HG03432 (cell line): ENCODE measurements at regions not wholly inside any gene's neighbourhood (a gene's known extent, or its start where the extent isn't known, plus 50 kb on each side); places are given as distances from the start of the nearest gene placed in this dataset.
A peak's percentile ranks its signal among the peaks of the same experiment; 100 is the strongest.

Experiments
- ATAC-seq: cut with Tn5 transposase; IDR thresholded peaks from one replicate; pipeline ENCODE4 v1.9.1; 2021; ENCODE audit warnings: mild to moderate bottlenecking, moderate library complexity; ENCODE audit not compliant: unreplicated experiment

DNA sequence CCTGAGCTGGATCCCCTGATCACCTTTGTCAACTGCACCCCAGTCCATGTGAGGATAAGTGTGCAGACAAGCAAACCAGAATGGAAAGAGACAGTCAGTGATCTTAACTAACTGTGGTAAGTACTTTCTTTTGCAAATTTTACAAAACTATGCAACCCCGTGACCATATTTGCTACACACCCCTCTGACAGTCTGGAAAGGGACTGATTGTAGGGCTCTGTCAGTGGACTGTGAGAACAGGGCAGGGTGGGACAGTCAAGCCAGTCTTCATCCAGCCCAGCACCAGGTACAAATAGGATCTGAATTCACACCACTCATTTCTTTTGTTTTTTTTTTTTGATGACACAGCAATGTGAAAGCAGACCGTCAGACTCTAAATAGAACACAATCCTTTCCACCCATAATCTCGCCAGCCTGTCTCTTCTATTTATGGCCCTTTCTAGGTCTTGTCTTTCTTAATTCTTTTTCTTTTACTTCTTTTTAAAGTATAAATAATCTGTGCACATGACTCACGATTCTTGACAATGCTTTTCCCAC, 165.6 kb downstream of the ARL6IP6 start:
- no peak for ATAC-seq

GRCh38 chr2:152881527-152881926, 163.1 kb downstream of the ARL6IP6 start:
- ATAC-seq, result no peak

- no peak for ATAC-seq
Measured at GRCh38 chr2:152879275-152879674, 160.9 kb downstream of the ARL6IP6 start.

- ATAC-seq, result no peak
Measured at GRCh38 chr2:152875701-152876695, 157.6 kb downstream of the ARL6IP6 start.

- no peak for ATAC-seq
Measured at GRCh38 chr2:152874955-152875354, 156.5 kb downstream of the ARL6IP6 start.

- ATAC-seq, result no peak
Measured at GRCh38 chr2:152870239-152870638, 151.8 kb downstream of the ARL6IP6 start.

- ATAC-seq, result no peak
Measured at GRCh38 chr2:152867397-152867796, 149.0 kb downstream of the ARL6IP6 start.

- no peak for ATAC-seq
Measured at GRCh38 chr2:152864601-152865149, 146.3 kb downstream of the ARL6IP6 start.

DNA sequence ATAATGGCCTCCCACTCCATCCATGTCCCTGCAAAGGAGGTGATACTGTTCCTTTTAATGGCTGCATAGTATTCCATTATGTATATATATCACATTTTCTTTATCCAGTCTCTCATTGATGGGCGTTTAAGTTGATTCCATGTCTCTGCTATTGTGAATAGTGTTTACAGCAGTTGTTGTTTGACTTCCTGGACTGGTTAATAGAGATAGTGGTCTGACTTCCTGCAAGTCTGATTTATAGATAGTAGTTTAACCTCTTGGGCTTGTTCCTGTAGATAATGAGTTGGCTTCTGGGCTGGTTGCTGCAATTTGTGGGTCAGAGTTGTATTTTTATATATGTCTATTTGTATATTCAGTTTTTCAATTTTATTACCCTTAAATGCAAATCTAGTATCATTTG, 145.4 kb downstream of the ARL6IP6 start:
- no peak for ATAC-seq

DNA sequence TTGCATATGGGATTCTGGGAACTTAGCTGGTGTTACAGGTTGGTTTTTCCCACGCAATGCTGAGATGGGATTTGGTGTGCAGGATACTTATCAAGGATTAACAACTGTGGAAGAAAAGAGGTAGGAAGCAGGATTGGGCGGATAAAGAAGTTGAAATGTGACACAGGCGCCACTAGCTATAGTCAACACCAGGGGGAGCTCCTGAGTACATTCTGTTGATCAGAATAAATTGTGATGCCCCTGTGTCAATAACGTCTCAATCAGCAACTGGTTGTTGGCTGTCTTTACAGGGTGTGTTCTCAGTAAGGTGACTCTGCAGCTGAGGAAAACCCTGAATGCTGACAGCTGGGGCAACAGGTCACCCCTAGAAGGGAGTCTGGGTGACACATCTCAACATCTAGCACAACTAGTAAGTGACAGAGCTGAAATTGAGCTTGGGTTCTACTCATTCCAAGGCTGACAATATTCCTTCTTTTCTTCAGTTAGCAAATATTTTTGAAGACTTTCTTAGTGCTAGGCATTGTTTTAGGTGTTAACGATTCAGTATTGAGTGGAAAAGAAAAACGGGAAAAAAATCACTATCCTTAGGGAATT, 143.0 kb downstream of the ARL6IP6 start:
- peak; percentile 52 for ATAC-seq

- ATAC-seq, result no peak
Measured at GRCh38 chr2:152858594-152859265, 140.3 kb downstream of the ARL6IP6 start.

GRCh38 chr2:152846697-152847470, 128.5 kb downstream of the ARL6IP6 start:
- no peak for ATAC-seq

DNA sequence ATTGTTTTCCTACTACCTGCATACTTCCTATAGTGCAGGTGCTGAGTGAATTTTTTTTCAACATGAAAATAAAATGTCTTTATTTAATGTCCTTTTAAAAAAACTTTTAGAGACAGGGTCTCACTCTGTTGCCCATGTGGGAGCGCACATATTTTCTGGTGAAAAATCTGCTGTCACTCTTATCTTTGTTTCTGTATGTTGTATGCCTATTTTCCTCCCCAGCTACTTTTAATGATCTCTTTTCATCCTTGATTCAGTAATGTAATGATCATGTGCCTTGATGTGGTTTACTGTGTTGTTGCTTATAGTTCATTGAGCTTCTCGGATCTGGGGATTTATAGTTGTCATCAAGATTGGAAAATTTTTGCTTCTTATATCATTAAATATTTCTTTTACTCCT, 117.3 kb downstream of the ARL6IP6 start:
- no peak for ATAC-seq

GRCh38 chr2:152827944-152828343, 109.5 kb downstream of the ARL6IP6 start:
- no peak for ATAC-seq

GRCh38 chr2:152826581-152827279, 108.3 kb downstream of the ARL6IP6 start:
- no peak for ATAC-seq

DNA sequence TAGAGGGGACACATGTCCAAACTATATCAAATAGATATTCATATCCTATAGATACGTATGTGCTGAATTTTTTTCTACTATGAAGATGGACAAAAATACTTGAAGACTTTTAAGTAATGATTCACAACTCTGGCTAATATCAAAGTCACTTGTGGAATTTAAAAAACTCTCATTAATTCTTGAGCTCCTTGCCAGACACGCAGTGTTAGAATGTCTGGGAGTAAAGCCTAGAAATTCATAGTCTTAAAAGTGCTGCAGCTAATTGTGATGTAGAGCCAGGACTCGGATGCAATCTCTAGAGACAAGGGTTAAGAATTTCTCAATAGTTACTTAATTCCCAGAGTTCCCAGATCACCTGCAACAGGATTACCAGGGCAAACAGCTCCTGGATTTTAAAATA, 107.4 kb downstream of the ARL6IP6 start:
- ATAC-seq, result no peak

- ATAC-seq, result no peak
Measured at GRCh38 chr2:152823905-152824304, 105.5 kb downstream of the ARL6IP6 start.

DNA sequence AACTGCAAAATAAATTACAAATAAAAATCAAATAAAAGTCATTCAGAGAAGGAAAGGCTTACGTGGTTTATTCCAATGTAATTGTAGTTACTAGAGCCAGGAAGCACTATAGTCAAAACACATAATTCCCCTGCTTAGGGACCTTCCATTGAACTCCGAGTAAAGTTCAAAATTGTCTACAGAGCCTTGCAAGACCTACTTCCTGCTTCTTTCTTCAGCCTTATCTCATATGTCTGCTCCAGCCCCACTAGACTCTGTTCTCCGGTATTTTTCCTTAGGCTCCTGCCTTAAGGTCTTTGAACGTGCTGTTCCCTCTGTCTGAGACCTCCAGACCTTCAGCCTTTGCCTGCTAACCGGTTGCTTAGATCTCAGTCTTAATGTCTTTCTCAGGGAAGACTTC, 104.3 kb downstream of the ARL6IP6 start:
- ATAC-seq, result no peak

DNA sequence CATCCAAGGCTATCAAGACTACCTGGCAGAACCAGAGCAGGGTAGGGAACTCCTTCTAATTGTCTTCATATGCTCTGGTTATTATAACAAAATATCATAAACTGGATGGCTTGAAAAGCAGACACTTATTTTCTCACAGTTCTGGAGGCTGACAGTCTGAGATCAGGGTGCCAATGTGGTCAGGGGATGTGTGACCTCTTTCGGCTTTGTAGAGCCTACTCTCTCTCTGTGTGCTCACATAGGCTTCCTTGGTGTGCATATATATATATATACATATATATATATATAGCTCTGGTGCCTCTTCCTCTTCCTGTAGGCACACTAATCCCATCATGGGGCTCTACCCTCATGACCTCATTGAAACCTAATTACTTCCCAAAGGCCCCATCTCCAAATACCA, 101.6 kb downstream of the ARL6IP6 start:
- no peak for ATAC-seq
